ENCODE measurements at regions not wholly inside any gene's neighbourhood (a gene's known extent, or its start where the extent isn't known, plus 50 kb on each side); places are given as distances from the start of the nearest gene placed in this dataset.

DNA sequence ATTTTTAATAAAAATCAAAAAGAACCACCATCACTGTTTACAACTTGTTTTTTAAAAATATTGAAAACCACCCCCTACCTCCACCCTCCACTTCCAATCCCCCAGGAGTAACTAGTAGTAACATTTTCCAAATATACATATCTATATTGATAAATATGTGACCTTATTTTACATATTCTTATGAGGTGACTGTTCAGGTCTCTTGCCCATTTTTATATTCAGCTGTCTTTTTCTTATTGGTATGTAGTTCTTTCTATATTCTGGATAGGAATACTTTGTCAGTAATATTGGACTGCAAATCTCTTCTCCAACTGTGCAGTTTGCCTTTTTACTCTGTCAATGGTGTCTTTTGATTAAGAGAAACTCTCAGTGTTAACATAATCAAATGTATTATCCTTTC lies 59.0 kb upstream of the EIF5 start:
- H4K20me1 ChIP-seq (ENCODE audit: insufficient read depth, low read length): no peaks in the 10 kb centered on the region
- H3K4me3 ChIP-seq (replicated peaks in 1 of 3; ENCODE audit: insufficient read depth in 1 of 3, low read depth in 2 of 3, low read length in 3 of 3): no peak overlapping the region
- H2AFZ ChIP-seq (ENCODE audit: low read length): no peak overlapping the region
- intact Hi-C loops (cut with micrococcal nuclease; ENCODE audit: unreplicated experiment): no loop called here
- CTCF ChIA-PET (ENCODE audit: low intra/inter-chr PET ratio, low total read pairs): no interaction called here
- ATAC-seq: no peak
- POLR2A ChIA-PET: no interaction called here
- in situ Hi-C loops (cut with HindIII; ENCODE audit: extremely low pct_ligation_motif_present, low pct_unique_long_range_greater_than_20kb): no loop called here
- H3K9ac ChIP-seq (ENCODE audit: insufficient read depth, low read depth, low read length): no peak overlapping the region
- H3K27ac ChIP-seq (ENCODE audit: extremely low read length, insufficient read depth, low read length): no peak overlapping the region
- no peaks in the 10 kb centered on the region for H3K79me2 ChIP-seq (ENCODE audit: insufficient read depth, low read length)
- no peaks in the 10 kb centered on the region for H3K4me1 ChIP-seq (ENCODE audit: insufficient read depth, low read length)
- no peak overlapping the region for H3K4me2 ChIP-seq (ENCODE audit: low read depth, low read length)
- DNase-seq (ENCODE audit: low spot score): no peak
- H3K36me3 ChIP-seq (replicated peaks in 1 of 2; ENCODE audit: control insufficient read depth in 1 of 2, insufficient read depth in 2 of 2, low read length in 2 of 2): no peaks in the 10 kb centered on the region
- H3K9me3 ChIP-seq (ENCODE audit: low read length): no peaks in the 10 kb centered on the region
- peaks cover 0 to 1% of the 10 kb centered on the region in 2 experiments; a peak in 1 of 5 replicates for H3K27me3 ChIP-seq (ENCODE audit: control insufficient read depth in 1 of 2, insufficient read depth in 2 of 2, low read length in 2 of 2)
- no peak for FAIRE-seq
- no TSS peak for BruUV-seq (replicated peaks)
- TF ChIP-seq, protein P1, sequence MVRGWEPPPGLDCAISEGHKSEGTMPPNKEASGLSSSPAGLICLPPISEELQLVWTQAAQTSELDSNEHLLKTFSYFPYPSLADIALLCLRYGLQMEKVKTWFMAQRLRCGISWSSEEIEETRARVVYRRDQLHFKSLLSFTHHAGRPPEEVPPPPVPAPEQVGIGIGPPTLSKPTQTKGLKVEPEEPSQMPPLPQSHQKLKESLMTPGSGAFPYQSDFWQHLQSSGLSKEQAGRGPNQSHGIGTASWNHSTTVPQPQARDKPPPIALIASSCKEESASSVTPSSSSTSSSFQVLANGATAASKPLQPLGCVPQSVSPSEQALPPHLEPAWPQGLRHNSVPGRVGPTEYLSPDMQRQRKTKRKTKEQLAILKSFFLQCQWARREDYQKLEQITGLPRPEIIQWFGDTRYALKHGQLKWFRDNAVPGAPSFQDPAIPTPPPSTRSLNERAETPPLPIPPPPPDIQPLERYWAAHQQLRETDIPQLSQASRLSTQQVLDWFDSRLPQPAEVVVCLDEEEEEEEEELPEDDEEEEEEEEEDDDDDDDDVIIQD (CRISPR knock-in tag; IDR thresholded peaks at IDR 0.05; ENCODE audit: low read depth): no peak
- no peak for TF ChIP-seq CREB1 (IDR thresholded peaks at IDR 0.05)
- no peak for TF ChIP-seq CREB1 (CRISPR knock-in tag; IDR thresholded peaks at IDR 0.05)
- TF ChIP-seq, protein P2, sequence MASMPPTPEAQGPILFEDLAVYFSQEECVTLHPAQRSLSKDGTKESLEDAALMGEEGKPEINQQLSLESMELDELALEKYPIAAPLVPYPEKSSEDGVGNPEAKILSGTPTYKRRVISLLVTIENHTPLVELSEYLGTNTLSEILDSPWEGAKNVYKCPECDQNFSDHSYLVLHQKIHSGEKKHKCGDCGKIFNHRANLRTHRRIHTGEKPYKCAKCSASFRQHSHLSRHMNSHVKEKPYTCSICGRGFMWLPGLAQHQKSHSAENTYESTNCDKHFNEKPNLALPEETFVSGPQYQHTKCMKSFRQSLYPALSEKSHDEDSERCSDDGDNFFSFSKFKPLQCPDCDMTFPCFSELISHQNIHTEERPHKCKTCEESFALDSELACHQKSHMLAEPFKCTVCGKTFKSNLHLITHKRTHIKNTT (CRISPR knock-in tag; IDR thresholded peaks at IDR 0.05): no peak
- no peak for TF ChIP-seq CEBPB (IDR thresholded peaks at IDR 0.05; ENCODE audit: borderline replicate concordance, low read depth, low read length)
- TF ChIP-seq ASH2L (IDR thresholded peaks at IDR 0.05; ENCODE audit: insufficient read length, low read depth, low read length): no peak
- no peak for TF ChIP-seq KAT2B (IDR thresholded peaks at IDR 0.05; ENCODE audit: borderline replicate concordance, low read depth, low read length)
- TF ChIP-seq, protein P3, sequence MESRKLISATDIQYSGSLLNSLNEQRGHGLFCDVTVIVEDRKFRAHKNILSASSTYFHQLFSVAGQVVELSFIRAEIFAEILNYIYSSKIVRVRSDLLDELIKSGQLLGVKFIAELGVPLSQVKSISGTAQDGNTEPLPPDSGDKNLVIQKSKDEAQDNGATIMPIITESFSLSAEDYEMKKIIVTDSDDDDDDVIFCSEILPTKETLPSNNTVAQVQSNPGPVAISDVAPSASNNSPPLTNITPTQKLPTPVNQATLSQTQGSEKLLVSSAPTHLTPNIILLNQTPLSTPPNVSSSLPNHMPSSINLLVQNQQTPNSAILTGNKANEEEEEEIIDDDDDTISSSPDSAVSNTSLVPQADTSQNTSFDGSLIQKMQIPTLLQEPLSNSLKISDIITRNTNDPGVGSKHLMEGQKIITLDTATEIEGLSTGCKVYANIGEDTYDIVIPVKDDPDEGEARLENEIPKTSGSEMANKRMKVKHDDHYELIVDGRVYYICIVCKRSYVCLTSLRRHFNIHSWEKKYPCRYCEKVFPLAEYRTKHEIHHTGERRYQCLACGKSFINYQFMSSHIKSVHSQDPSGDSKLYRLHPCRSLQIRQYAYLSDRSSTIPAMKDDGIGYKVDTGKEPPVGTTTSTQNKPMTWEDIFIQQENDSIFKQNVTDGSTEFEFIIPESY (CRISPR knock-in tag; IDR thresholded peaks at IDR 0.05): no peak
- TF ChIP-seq AGO1 (IDR thresholded peaks at IDR 0.05; ENCODE audit: low read depth, low read length, poor library complexity, severe bottlenecking): no peak
- no peak for TF ChIP-seq SCMH1 (CRISPR knock-in tag; IDR thresholded peaks at IDR 0.05; ENCODE audit: borderline replicate concordance)
- TF ChIP-seq CEBPG (CRISPR knock-in tag; IDR thresholded peaks at IDR 0.05): no peak
- no peak for TF ChIP-seq ZFP62 (CRISPR knock-in tag; IDR thresholded peaks at IDR 0.05)
- TF ChIP-seq THYN1 (CRISPR knock-in tag; IDR thresholded peaks at IDR 0.05; ENCODE audit: borderline replicate concordance, low read depth): no peak
- no peak for TF ChIP-seq ATF7-NPFF (CRISPR knock-in tag; IDR thresholded peaks at IDR 0.05; ENCODE audit: low read depth)
- TF ChIP-seq, protein P4, sequence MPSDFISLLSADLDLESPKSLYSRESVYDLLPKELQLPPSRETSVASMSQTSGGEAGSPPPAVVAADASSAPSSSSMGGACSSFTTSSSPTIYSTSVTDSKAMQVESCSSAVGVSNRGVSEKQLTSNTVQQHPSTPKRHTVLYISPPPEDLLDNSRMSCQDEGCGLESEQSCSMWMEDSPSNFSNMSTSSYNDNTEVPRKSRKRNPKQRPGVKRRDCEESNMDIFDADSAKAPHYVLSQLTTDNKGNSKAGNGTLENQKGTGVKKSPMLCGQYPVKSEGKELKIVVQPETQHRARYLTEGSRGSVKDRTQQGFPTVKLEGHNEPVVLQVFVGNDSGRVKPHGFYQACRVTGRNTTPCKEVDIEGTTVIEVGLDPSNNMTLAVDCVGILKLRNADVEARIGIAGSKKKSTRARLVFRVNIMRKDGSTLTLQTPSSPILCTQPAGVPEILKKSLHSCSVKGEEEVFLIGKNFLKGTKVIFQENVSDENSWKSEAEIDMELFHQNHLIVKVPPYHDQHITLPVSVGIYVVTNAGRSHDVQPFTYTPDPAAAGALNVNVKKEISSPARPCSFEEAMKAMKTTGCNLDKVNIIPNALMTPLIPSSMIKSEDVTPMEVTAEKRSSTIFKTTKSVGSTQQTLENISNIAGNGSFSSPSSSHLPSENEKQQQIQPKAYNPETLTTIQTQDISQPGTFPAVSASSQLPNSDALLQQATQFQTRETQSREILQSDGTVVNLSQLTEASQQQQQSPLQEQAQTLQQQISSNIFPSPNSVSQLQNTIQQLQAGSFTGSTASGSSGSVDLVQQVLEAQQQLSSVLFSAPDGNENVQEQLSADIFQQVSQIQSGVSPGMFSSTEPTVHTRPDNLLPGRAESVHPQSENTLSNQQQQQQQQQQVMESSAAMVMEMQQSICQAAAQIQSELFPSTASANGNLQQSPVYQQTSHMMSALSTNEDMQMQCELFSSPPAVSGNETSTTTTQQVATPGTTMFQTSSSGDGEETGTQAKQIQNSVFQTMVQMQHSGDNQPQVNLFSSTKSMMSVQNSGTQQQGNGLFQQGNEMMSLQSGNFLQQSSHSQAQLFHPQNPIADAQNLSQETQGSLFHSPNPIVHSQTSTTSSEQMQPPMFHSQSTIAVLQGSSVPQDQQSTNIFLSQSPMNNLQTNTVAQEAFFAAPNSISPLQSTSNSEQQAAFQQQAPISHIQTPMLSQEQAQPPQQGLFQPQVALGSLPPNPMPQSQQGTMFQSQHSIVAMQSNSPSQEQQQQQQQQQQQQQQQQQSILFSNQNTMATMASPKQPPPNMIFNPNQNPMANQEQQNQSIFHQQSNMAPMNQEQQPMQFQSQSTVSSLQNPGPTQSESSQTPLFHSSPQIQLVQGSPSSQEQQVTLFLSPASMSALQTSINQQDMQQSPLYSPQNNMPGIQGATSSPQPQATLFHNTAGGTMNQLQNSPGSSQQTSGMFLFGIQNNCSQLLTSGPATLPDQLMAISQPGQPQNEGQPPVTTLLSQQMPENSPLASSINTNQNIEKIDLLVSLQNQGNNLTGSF (CRISPR knock-in tag; IDR thresholded peaks at IDR 0.05): no peak
- TF ChIP-seq ZNF296 (CRISPR knock-in tag; conservative IDR thresholded peaks at IDR 0.05): no peak
- no peak for TF ChIP-seq SOX5 (CRISPR knock-in tag; IDR thresholded peaks at IDR 0.05; ENCODE audit: borderline replicate concordance)
- no peak for TF ChIP-seq SAP130 (CRISPR knock-in tag; IDR thresholded peaks at IDR 0.05; ENCODE audit: low read depth)

Measured in HepG2 (cell line).